ENCODE measurements at regions not wholly inside any gene's neighbourhood (a gene's known extent, or its start where the extent isn't known, plus 50 kb on each side); places are given as distances from the start of the nearest gene placed in this dataset.

DNA sequence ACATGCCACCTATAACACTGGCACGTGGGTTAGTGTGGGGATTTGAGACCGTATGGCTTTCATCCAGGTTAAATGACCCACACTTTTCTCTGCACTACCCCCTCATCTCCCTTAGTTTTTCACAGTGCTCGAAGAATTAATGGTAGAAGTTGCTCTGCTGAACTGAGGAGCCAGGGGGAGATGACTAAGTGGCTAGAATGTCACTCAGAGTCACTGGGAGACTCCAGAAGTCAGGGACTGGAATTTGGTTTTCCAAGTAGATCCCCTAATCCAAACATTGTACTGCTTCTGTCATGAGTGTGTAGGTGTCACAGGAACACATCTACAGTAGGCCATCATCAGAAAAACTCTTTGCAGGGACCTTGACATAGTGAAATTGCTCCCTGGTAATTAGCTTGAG is 181.0 kb upstream of the RASGRP1 start:
- Histone ChIP-seq H2AFZ (ENCODE audit: low read depth) (no peak overlapping the region; the same call in 1 of the 2 replicates), H3K27ac (ENCODE audit: low read depth in 2 of 2, low read length in 1 of 2) (no peak overlapping the region), H4K20me1 (ENCODE audit: insufficient read depth) (no peaks in the 10 kb centered on the region), H3K9me3 (no peaks in the 10 kb centered on the region), H3K36me3 (replicated peaks in 1 of 2; ENCODE audit: control insufficient read depth in 1 of 2, insufficient read depth in 2 of 2, low read length in 1 of 2) (no peaks in the 10 kb centered on the region), H3K4me3 (ENCODE audit: low read depth in 2 of 2, low read length in 1 of 2) (no peak overlapping the region), H3K79me2 (ENCODE audit: insufficient read depth) (no peaks in the 10 kb centered on the region), H3F3A (replicated peaks; ENCODE audit: insufficient read depth) (no peaks in the 10 kb centered on the region), H3K9ac (no peak overlapping the region), H3K9me2 (no peaks in the 10 kb centered on the region), H3K4me2 (no peak overlapping the region; the same call in 1 of the 2 replicates), H3K27me3 (ENCODE audit: insufficient read depth) (no peaks in the 10 kb centered on the region), H3K4me1 (ENCODE audit: control insufficient read depth in 1 of 2, insufficient read depth in 2 of 2, low read depth in 1 of 2, low read length in 1 of 2) (peaks cover 0 to 13% of the 10 kb centered on the region in 2 experiments; a peak in 1 of 4 replicates)
- POLR2A ChIA-PET = no interaction called here
- no peak for TF ChIP-seq EP300 (IDR thresholded peaks at IDR 0.05; ENCODE audit: borderline replicate concordance in 1 of 2, low read depth in 1 of 2, low read length in 1 of 2)
- WGBS (ENCODE audit: low lambda C conversion rate) = 72% methylated on average over 3 of the region's 3 CpGs
- no peak for DNase-seq
- CTCF ChIA-PET = interaction anchor here (1.0 kb wide), 1 partner anchor 22 kb away, joined by 3 read pairs; no protein-coding TSS in a partner anchor

DNA sequence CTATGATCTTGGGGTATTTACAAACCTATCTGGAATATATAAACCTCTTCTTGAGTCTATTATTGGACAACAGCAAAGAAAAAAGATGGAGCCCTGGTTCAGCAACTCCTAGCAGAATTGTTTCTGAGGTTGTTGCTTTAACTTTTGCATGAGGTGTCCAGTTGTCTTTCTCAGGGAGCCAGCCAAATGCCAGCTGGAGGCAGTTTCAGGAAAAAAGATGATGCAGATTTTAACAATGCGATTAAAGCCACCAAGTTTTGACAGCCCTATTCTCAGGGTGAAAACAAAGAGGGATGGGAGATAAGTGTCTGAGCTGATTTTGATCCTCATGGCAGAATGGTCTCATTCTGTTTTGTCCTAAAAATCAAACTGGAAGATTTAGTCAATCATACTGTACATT is 181.6 kb upstream of the RASGRP1 start:
- Histone ChIP-seq H2AFZ (ENCODE audit: low read depth) (no peak overlapping the region; the same call in 1 of the 2 replicates), H3K27me3 (ENCODE audit: insufficient read depth) (no peaks in the 10 kb centered on the region), H4K20me1 (ENCODE audit: insufficient read depth) (no peaks in the 10 kb centered on the region), H3K4me3 (ENCODE audit: low read depth in 2 of 2, low read length in 1 of 2) (no peak overlapping the region), H3K9me3 (no peaks in the 10 kb centered on the region), H3K27ac (ENCODE audit: low read depth in 2 of 2, low read length in 1 of 2) (no peak overlapping the region), H3K9me2 (no peaks in the 10 kb centered on the region), H3K4me2 (no peak overlapping the region), H3K9ac (no peak overlapping the region), H3K36me3 (replicated peaks in 1 of 2; ENCODE audit: control insufficient read depth in 1 of 2, insufficient read depth in 2 of 2, low read length in 1 of 2) (no peaks in the 10 kb centered on the region), H3K4me1 (ENCODE audit: control insufficient read depth in 1 of 2, insufficient read depth in 2 of 2, low read depth in 1 of 2, low read length in 1 of 2) (peaks cover 0 to 13% of the 10 kb centered on the region in 2 experiments; a peak in 1 of 4 replicates), H3K79me2 (ENCODE audit: insufficient read depth) (no peaks in the 10 kb centered on the region), H3F3A (replicated peaks; ENCODE audit: insufficient read depth) (no peaks in the 10 kb centered on the region)
- TF ChIP-seq, protein P1, sequence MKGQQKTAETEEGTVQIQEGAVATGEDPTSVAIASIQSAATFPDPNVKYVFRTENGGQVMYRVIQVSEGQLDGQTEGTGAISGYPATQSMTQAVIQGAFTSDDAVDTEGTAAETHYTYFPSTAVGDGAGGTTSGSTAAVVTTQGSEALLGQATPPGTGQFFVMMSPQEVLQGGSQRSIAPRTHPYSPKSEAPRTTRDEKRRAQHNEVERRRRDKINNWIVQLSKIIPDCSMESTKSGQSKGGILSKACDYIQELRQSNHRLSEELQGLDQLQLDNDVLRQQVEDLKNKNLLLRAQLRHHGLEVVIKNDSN (IDR thresholded peaks at IDR 0.05; ENCODE audit: borderline replicate concordance, low read depth) = no peak
- no peak for TF ChIP-seq TCF12 (IDR thresholded peaks at IDR 0.05)
- no peak for TF ChIP-seq FOXM1 (IDR thresholded peaks at IDR 0.05; ENCODE audit: low read depth)
- TF ChIP-seq TEAD4 (IDR thresholded peaks at IDR 0.05; ENCODE audit: borderline replicate concordance, insufficient read depth) = no peak
- TF ChIP-seq RCOR1 (IDR thresholded peaks at IDR 0.05; ENCODE audit: low read length) = no peak
- no peak for TF ChIP-seq GABPA (IDR thresholded peaks at IDR 0.05; ENCODE audit: low read depth)
- no peak for TF ChIP-seq FOSL2 (IDR thresholded peaks at IDR 0.05; ENCODE audit: borderline replicate concordance, low read depth)
- no peak for TF ChIP-seq RFX5 (IDR thresholded peaks at IDR 0.05; ENCODE audit: low read length)
- TF ChIP-seq, protein P2, sequence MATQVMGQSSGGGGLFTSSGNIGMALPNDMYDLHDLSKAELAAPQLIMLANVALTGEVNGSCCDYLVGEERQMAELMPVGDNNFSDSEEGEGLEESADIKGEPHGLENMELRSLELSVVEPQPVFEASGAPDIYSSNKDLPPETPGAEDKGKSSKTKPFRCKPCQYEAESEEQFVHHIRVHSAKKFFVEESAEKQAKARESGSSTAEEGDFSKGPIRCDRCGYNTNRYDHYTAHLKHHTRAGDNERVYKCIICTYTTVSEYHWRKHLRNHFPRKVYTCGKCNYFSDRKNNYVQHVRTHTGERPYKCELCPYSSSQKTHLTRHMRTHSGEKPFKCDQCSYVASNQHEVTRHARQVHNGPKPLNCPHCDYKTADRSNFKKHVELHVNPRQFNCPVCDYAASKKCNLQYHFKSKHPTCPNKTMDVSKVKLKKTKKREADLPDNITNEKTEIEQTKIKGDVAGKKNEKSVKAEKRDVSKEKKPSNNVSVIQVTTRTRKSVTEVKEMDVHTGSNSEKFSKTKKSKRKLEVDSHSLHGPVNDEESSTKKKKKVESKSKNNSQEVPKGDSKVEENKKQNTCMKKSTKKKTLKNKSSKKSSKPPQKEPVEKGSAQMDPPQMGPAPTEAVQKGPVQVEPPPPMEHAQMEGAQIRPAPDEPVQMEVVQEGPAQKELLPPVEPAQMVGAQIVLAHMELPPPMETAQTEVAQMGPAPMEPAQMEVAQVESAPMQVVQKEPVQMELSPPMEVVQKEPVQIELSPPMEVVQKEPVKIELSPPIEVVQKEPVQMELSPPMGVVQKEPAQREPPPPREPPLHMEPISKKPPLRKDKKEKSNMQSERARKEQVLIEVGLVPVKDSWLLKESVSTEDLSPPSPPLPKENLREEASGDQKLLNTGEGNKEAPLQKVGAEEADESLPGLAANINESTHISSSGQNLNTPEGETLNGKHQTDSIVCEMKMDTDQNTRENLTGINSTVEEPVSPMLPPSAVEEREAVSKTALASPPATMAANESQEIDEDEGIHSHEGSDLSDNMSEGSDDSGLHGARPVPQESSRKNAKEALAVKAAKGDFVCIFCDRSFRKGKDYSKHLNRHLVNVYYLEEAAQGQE (IDR thresholded peaks at IDR 0.05; ENCODE audit: low read depth, low read length) = no peak
- TF ChIP-seq CHD2 (IDR thresholded peaks at IDR 0.05; ENCODE audit: low read length, partially characterized antibody) = no peak
- no peak for TF ChIP-seq SMC3 (IDR thresholded peaks at IDR 0.05; ENCODE audit: low read depth, low read length)
- TF ChIP-seq MEF2A (IDR thresholded peaks at IDR 0.05; ENCODE audit: borderline replicate concordance, low read depth) = no peak
- 67% methylated on average over 1 of the region's 1 CpG for WGBS (ENCODE audit: low lambda C conversion rate)
- ChIA-PET CTCF (no interaction called here), POLR2A (no interaction called here)
- no peak for DNase-seq

Measured in SK-N-SH (cell line).